T-helper 2 cell treated with Interferon-gamma antibody and Interleukin-4, amounts not matched to agents 5 μg/mL and 100 μg/mL, for 36 hours (primary cell): ENCODE measurements at regions not wholly inside any gene's neighbourhood (a gene's known extent, or its start where the extent isn't known, plus 50 kb on each side); places are given as distances from the start of the nearest gene placed in this dataset.

Experiments
- DNase-seq: peaks from one replicate; pipeline ENCODE4 v3.0.0; 2021; ENCODE audit warnings: low spot score
- H3K27ac Mint-ChIP-seq: one replicate; pipeline ENCODE4 v1.8.0; 2021; ENCODE audit warnings: mild to moderate bottlenecking, mixed read lengths
- H3K27me3 Mint-ChIP-seq: one replicate; pipeline ENCODE4 v1.8.0; 2021; ENCODE audit warnings: low read depth, mixed read lengths
- H3K36me3 Mint-ChIP-seq: one replicate; pipeline ENCODE4 v1.8.0; 2021; ENCODE audit warnings: low read depth, mixed read lengths
- H3K4me1 Mint-ChIP-seq: one replicate; pipeline ENCODE4 v1.8.0; 2021; ENCODE audit warnings: low read depth, mixed read lengths
- H3K4me3 Mint-ChIP-seq: one replicate; pipeline ENCODE4 v1.8.0; 2022; ENCODE audit warnings: mild to moderate bottlenecking, moderate library complexity, mixed read lengths
- H3K9me3 Mint-ChIP-seq: one replicate; pipeline ENCODE4 v1.8.0; 2021; ENCODE audit warnings: mixed read lengths

DNA sequence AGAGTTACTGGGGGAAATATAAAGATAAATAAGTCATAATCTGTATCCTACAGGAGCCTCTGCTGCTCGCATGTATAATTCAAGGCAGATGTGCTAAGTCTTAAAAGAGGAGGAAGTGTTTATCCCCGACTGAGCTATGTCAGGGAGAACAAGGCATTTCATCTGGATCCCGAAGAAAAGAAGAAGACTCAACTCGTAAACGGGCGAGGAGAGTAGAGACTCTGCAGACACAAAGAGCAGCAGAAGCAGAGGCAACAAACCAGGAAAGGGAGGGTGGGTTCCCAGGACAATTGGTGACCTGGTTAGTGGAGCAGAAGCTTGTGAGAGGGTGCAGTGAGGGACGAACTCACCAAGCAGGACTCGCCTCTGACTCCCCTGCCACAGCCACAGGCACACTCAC, 368.6 kb downstream of the EIPR1 start:
- no peaks in the 10 kb centered on the region for H3K36me3 Mint-ChIP-seq
- H3K27ac Mint-ChIP-seq: no peak overlapping the region
- DNase-seq: no peak
- H3K4me1 Mint-ChIP-seq: no peaks in the 10 kb centered on the region
- peaks cover 3% of the 10 kb centered on the region for H3K27me3 Mint-ChIP-seq
- no peaks in the 10 kb centered on the region for H3K9me3 Mint-ChIP-seq
- H3K4me3 Mint-ChIP-seq: no peak overlapping the region

DNA sequence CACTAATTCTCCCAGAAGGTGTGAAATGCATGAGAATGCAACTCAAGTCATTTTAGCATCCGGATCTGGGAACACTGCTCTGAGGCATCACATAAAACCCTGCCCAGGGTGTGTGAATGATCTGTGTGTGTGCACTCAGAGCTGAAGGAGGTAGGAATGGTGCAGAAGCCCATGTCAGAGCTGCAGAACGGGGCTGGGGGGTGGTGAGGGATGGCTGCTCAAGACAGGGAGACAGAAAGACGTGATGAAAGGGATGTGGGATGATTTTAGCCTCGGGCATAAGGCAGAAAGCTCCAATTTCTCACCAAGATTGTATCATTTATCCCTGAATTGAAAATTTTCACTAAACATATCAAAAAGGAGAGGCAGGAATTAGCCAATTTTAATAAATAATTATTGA, 369.1 kb downstream of the EIPR1 start:
- no peaks in the 10 kb centered on the region for H3K9me3 Mint-ChIP-seq
- H3K4me1 Mint-ChIP-seq: no peaks in the 10 kb centered on the region
- H3K27ac Mint-ChIP-seq: no peak overlapping the region
- DNase-seq: no peak
- no peak overlapping the region for H3K4me3 Mint-ChIP-seq
- no peaks in the 10 kb centered on the region for H3K36me3 Mint-ChIP-seq
- peaks cover 3% of the 10 kb centered on the region for H3K27me3 Mint-ChIP-seq

DNA sequence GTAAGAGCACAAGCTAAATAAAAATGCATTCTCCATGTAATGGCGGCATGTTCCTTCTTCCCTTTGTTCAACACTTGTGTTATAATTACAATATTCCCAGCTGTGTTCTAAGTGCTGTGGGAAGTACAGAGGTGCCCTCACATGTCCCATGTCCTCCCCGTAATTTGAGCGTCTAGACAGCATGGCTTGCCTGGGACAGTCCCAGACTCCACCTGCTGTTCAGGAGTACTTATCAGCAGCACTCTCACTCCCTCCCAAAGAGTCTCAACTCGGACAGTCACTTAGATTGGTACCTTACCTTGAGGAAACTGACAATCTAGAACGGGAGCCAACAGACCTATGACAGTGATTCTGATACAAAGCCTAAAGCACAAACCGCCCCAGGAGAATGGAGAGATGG, 370.5 kb downstream of the EIPR1 start:
- Mint-ChIP-seq H3K36me3 (no peaks in the 10 kb centered on the region), H3K27ac (no peak overlapping the region), H3K4me1 (no peaks in the 10 kb centered on the region), H3K4me3 (no peak overlapping the region), H3K9me3 (no peaks in the 10 kb centered on the region), H3K27me3 (peaks cover 4% of the 10 kb centered on the region)
- no peak for DNase-seq

DNA sequence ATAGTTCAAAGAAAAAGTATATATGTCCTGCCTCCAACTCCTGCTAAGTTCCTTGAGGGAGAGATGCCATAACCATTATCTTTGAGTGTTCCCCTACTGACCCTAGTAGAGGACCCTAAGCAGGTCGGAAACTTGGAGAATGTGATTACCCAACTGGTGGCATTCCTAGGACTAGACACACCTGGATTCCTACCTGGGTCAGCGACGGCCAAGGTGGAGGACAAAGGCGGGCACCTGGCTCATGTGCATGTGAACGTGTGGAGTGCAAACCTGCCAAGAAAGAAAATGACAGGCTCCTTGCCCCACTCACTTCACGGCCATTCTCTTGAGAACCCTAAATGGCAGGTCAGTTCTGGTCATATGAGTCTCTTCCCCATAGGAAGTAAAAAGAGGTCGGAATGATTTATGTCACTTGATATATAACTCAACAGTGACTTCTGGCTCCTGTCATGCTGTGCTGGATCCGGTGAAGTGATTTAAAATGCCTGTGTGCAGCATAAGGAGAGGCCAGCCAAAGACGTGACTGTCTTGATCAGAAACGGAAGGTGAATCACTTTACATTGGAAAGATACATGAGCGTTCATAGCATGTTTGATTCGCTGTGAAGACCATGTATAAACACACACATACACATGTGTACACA, 371.6 kb downstream of the EIPR1 start:
- Mint-ChIP-seq H3K9me3 (no peaks in the 10 kb centered on the region), H3K27me3 (peaks cover 10% of the 10 kb centered on the region), H3K27ac (no peak overlapping the region), H3K36me3 (no peaks in the 10 kb centered on the region), H3K4me1 (no peaks in the 10 kb centered on the region), H3K4me3 (no peak overlapping the region)
- no peak for DNase-seq

DNA sequence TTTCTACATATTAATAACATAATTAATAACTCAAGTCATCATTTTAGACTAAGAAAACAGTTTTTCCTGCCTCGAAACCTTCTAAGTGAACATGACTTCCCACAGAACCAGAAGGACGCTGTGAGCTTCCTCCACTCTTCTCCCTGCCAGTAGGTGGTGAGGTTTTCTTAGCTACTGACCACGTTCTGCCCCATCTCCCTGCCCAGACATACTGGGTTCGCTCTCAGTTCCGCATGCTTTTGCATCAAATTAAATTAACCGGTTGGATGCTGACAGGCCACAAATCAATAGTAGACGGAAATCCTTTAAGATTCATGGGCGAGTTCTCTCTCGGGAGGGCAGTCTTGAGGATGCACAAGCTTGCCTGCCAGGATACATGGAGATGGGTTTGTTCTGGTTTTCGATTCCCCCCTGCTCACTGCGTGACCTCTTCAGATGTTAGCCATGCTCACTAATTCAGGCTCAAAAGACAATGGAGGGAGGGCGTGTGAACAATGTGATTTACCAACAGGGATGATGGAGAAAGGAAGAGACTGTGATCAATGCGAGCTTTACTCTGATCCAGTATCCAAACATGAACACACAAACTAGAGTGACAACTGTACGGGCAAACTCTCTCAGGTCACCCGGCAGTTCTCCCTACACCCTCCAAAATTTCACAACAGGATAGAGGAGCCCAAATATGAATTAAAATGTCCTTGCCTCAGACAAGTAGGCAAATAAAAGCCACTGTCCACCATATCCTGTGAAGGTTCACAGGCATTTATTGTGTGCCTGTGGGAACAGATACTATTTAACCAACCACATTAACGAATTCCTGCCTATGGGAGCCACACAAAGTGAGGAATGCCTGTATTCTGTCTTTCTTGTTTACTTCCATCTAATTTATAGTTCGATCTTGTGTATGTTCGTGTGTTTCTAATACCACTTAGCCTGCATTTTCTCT, 375.7 kb downstream of the EIPR1 start:
- H3K4me3 Mint-ChIP-seq: no peak overlapping the region
- no peak overlapping the region for H3K27ac Mint-ChIP-seq
- no peaks in the 10 kb centered on the region for H3K9me3 Mint-ChIP-seq
- peaks cover 10% of the 10 kb centered on the region for H3K27me3 Mint-ChIP-seq
- H3K4me1 Mint-ChIP-seq: no peaks in the 10 kb centered on the region
- H3K36me3 Mint-ChIP-seq: no peaks in the 10 kb centered on the region
- no peak for DNase-seq

DNA sequence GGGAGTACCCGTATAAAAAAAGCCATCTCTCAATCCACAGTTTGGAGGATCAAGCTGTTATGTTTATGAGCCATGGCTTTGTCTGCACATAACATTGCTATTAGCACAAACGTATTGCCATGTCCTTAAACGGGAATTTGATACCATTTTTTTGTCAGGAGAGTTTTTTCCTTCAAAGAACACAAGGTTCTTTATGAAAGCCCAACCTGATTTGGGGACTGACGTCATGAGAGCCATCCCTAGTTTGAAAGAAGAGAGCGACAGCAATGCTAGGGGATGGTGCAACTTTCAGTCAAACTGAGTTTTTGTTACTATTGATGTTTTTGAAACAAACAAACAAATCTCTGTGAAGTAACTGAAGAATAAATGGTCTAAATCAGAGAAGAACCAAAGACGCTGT, 376.6 kb downstream of the EIPR1 start:
- no peak for DNase-seq
- peaks cover 10% of the 10 kb centered on the region for H3K27me3 Mint-ChIP-seq
- no peaks in the 10 kb centered on the region for H3K36me3 Mint-ChIP-seq
- H3K4me3 Mint-ChIP-seq: no peak overlapping the region
- H3K27ac Mint-ChIP-seq: no peak overlapping the region
- H3K4me1 Mint-ChIP-seq: no peaks in the 10 kb centered on the region
- H3K9me3 Mint-ChIP-seq: no peaks in the 10 kb centered on the region

DNA sequence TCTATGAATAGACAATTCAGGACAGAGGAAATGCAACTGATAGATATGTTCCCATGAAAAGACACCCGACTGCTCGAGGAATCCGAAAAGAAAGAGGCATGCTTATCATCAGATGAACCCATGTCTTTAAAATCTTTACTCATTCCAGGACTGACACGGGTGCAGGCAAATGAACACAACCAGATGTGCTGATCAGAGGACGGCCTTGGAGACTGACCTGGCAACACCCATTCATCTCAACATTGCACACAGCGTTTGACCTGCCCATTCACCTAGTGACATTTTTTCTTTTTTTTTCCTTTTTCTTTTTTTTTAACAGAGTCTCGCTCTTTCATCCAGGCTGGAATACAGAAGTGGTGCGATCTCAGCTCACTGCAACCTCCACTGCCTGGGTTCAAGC, 377.5 kb downstream of the EIPR1 start:
- Mint-ChIP-seq H3K4me3 (no peak overlapping the region), H3K27ac (no peak overlapping the region), H3K4me1 (no peaks in the 10 kb centered on the region), H3K27me3 (peaks cover 7% of the 10 kb centered on the region), H3K9me3 (no peaks in the 10 kb centered on the region), H3K36me3 (no peaks in the 10 kb centered on the region)
- DNase-seq: no peak

DNA sequence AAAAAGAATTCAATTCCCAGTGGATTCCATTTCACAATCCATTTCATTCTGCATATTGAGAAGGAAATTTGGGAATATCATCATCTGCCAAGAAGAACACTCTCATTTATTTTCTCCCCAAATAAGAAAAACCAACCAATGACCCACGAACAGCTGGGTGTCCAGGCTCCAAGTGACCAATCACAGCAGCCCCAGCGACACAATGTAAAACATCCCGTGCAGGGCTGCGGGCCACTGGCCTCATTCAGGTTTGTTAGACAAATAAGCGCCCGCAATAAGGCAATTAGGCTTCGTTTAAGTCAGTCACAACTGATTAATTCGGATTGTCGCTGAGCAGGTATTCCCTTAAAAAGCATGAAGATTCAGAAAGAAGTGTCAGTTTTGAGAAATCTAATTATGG, 378.6 kb downstream of the EIPR1 start:
- H3K27me3 Mint-ChIP-seq: peaks cover 7% of the 10 kb centered on the region
- H3K36me3 Mint-ChIP-seq: no peaks in the 10 kb centered on the region
- no peak overlapping the region for H3K27ac Mint-ChIP-seq
- no peaks in the 10 kb centered on the region for H3K4me1 Mint-ChIP-seq
- DNase-seq: no peak
- no peak overlapping the region for H3K4me3 Mint-ChIP-seq
- H3K9me3 Mint-ChIP-seq: no peaks in the 10 kb centered on the region

DNA sequence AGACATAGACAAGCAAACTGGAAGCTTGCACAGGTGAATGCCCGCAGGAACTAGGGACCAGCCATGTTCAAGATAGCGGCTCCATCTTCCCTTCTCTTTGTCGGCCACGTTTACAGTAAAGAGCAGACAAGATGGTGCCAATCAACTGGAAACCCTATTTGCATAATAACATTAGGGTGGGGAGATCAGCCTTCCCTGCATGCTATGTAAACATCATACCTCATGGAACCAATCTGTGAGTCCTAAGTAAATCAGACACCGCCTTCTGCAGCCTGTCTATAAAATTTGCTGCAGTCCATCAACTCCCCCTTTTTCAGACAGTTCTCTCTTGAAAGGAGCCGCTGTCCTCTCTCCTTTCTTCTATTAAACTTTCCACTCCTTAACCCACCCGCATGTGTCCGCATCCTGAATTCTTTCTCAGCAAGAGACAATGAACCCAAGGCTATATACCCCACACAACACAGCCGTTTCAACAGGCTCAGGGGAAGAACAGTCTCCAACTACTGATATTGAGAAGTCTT, 384.4 kb downstream of the EIPR1 start:
- DNase-seq: no peak
- H3K4me1 Mint-ChIP-seq: no peaks in the 10 kb centered on the region
- no peaks in the 10 kb centered on the region for H3K36me3 Mint-ChIP-seq
- H3K9me3 Mint-ChIP-seq: no peaks in the 10 kb centered on the region
- no peak overlapping the region for H3K4me3 Mint-ChIP-seq
- no peaks in the 10 kb centered on the region for H3K27me3 Mint-ChIP-seq
- no peak overlapping the region for H3K27ac Mint-ChIP-seq

DNA sequence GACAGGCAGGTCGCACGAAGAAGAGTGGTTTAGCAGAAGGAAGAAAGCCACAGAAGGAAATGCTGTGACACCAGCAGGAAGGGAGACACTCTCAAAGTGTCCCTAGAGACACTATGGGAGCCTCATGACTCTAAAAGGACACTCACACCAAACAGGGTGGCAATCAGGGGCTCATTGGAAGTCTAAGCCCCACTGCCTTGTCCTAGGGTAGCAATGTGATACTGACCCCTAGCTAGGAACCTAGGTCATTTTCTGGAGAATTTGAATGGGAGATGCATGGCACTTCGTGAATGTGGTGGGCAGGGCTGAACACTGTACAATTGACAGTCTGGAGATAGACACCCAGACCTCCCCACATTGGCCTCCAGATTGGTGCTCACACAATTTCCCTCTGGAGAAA, 385.0 kb downstream of the EIPR1 start:
- no peak overlapping the region for H3K27ac Mint-ChIP-seq
- no peaks in the 10 kb centered on the region for H3K4me1 Mint-ChIP-seq
- H3K36me3 Mint-ChIP-seq: no peaks in the 10 kb centered on the region
- H3K27me3 Mint-ChIP-seq: no peaks in the 10 kb centered on the region
- no peak overlapping the region for H3K4me3 Mint-ChIP-seq
- H3K9me3 Mint-ChIP-seq: no peaks in the 10 kb centered on the region
- no peak for DNase-seq

DNA sequence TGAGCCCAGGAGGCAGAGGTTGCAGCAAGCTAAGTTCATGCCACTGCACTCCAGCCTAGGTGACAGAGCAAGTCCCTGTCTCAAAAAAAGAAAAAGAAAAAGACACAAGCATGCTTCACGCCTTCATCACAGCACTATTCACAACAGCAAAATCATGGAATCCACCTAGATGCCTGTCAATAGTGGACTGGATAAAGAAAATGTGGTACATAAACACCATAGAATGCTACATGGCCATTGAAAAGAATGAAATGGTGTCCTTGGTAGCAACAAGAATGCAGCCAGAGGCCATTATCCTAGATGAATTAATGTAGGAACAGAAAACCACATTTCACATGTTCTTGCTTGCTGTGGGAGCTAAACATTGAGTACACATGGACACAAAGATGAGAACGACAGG, 392.6 kb downstream of the EIPR1 start:
- no peak for DNase-seq
- no peaks in the 10 kb centered on the region for H3K9me3 Mint-ChIP-seq
- no peak overlapping the region for H3K27ac Mint-ChIP-seq
- no peaks in the 10 kb centered on the region for H3K27me3 Mint-ChIP-seq
- no peak overlapping the region for H3K4me3 Mint-ChIP-seq
- H3K36me3 Mint-ChIP-seq: no peaks in the 10 kb centered on the region
- H3K4me1 Mint-ChIP-seq: no peaks in the 10 kb centered on the region

DNA sequence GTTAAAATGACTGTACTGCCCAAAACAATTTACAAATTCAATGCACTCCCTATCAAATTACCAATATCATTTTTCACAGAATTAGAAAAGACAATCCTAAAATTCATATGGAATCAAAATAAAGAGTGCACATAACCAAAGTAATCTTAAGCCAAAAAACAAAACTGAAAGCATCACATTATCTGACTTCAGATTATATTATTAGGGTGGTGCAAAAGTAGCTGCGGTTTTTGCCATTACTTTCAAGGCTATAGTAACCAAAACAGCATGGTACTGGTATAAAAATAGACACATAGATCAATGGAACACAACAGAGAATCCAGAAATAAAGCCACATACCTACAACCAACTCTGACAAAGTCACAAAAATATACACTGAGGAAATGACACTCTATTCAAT, 396.6 kb downstream of the EIPR1 start:
- Mint-ChIP-seq H3K27me3 (no peaks in the 10 kb centered on the region), H3K27ac (no peak overlapping the region), H3K4me3 (no peak overlapping the region), H3K9me3 (peaks cover 1% of the 10 kb centered on the region), H3K4me1 (no peaks in the 10 kb centered on the region), H3K36me3 (no peaks in the 10 kb centered on the region)
- no peak for DNase-seq

DNA sequence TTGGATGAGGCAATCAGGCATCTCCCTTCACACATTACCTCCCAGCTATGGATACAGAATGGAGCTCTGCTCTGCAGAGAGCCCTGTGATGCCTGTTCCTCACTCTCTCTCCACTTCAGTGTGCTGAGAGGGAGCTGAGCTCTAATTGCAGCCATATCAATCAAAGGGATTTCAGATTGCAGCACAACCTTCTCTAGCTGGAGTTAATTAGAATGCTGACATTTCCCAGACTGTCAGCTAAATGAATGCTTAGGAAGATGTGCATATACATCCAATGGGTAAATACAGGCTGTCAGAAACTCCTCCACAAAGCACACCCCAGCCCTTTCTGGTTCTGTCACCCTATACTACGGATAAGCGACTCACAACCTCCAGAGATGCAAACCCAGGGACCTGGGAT, 402.6 kb downstream of the EIPR1 start:
- Mint-ChIP-seq H3K36me3 (no peaks in the 10 kb centered on the region), H3K4me3 (no peak overlapping the region), H3K9me3 (peaks cover 3% of the 10 kb centered on the region), H3K4me1 (no peaks in the 10 kb centered on the region), H3K27ac (no peak overlapping the region), H3K27me3 (no peaks in the 10 kb centered on the region)
- DNase-seq: no peak

DNA sequence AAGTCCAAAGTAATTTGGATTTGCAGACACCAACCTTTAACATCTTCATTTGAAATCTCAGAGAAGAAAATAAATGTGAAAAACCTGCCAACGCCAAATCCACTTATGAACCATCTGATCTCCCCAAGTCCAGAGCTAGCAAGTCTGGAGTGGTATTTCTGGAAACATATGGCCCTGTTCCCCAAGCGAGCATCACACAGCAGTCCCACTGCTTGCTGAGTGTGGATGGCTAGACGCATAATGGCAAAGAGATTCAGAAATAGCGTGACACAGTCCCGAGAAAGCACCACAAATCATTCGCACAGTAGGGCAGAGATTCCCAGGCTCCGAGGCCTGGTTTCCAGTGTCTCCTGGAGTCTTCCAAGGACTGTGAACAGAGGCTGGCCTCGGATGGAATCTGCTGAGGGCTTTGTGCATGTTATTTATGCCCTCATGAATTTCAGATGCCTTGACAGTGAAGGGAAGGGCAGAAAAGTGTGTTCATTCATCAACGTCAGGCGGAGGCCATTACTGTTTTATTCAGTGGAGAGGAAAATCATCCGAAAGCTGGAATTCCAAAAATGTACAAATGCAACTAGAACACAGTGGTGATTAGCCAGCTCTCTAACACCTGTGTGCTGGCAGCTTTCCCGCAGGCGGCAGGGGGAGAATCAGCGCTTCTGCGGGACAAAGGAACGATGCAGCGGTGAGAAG, 417.0 kb downstream of the EIPR1 start:
- H3K9me3 Mint-ChIP-seq: no peaks in the 10 kb centered on the region
- H3K4me1 Mint-ChIP-seq: no peaks in the 10 kb centered on the region
- no peak for DNase-seq
- H3K27me3 Mint-ChIP-seq: no peaks in the 10 kb centered on the region
- no peak overlapping the region for H3K27ac Mint-ChIP-seq
- no peak overlapping the region for H3K4me3 Mint-ChIP-seq
- H3K36me3 Mint-ChIP-seq: no peaks in the 10 kb centered on the region
